ENCODE measurements at regions not wholly inside any gene's neighbourhood (a gene's known extent, or its start where the extent isn't known, plus 50 kb on each side); places are given as distances from the start of the nearest gene placed in this dataset.

DNA sequence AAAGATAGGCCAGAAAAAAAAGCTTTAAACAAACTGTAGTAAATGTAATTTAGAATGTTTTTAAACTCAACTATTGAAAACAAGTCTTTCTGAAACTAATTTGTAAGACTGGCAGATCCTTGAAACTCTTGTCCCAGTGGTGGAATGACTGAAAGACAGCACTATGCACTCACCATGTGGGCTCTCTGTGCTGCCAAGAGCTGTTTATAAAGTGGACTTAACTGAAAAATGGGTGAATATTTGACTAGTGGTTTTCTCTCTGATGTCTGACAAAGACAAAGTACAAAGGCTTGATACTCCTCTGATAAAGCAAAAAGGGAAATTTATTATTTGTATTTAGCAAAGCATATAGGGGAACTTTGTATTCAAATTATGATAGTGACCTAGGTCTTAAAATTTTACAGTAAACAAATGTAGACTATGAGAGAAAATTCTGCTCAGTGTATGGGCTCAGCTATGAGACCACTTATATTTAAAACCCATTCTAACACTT lies 635.4 kb downstream of the NR2F1-AS1 start:
- ChIA-PET POLR2A (no interaction called here), CTCF (interaction anchor here (1.0 to 2.6 kb wide), 4 partner anchors 10 to 33 kb away, joined by 3 to 8 read pairs (median 4); no protein-coding TSS in a partner anchor)
- Histone ChIP-seq H3K36me3 (ENCODE audit: control insufficient read depth, insufficient read depth, low read length) (no peaks in the 10 kb centered on the region), H3K27me3 (ENCODE audit: control insufficient read depth, insufficient read depth, low read length) (no peaks in the 10 kb centered on the region), H3K4me3 (ENCODE audit: low read depth, low read length) (no peak overlapping the region)
- DNase-seq (ENCODE audit: low read depth): no peak
- TF ChIP-seq, protein P1, sequence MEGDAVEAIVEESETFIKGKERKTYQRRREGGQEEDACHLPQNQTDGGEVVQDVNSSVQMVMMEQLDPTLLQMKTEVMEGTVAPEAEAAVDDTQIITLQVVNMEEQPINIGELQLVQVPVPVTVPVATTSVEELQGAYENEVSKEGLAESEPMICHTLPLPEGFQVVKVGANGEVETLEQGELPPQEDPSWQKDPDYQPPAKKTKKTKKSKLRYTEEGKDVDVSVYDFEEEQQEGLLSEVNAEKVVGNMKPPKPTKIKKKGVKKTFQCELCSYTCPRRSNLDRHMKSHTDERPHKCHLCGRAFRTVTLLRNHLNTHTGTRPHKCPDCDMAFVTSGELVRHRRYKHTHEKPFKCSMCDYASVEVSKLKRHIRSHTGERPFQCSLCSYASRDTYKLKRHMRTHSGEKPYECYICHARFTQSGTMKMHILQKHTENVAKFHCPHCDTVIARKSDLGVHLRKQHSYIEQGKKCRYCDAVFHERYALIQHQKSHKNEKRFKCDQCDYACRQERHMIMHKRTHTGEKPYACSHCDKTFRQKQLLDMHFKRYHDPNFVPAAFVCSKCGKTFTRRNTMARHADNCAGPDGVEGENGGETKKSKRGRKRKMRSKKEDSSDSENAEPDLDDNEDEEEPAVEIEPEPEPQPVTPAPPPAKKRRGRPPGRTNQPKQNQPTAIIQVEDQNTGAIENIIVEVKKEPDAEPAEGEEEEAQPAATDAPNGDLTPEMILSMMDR (IDR thresholded peaks at IDR 0.05; ENCODE audit: insufficient read depth, low read depth, low read length): no peak

DNA sequence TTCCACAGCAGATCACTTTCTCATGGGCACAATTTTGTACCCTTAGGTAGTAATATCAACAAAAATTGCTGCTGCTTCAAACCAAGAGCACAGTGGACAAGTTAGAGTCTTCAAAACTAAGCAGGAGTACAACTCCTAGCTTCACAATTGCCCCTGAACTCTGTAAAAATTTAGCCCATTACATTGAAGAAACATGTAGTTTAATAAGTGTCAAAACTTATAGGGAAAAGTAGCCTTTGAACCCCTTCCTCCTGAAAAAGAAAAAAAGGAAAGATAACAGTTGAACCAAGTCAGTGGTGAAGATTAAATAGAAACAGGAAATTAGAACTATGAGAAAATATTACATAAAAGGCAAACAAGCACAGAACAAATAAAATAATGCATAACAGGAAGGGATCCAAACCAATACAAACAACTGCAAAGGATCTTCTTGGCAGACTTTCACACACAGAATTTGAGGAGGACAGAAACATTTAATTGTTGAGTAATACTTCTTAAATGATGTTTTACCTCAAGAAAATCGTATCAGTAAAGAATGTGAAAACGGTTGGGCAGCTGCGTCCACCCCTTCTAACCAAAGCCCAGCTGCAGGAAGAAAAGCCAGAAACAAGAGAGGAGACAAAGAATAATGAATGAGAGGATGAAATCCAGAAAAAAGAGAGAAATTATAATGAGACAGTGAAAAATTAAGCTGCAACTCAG lies 636.0 kb downstream of the NR2F1-AS1 start:
- DNase-seq (ENCODE audit: low read depth): peak; percentile 47
- Histone ChIP-seq H3K4me3 (ENCODE audit: low read depth, low read length) (no peak overlapping the region), H3K27me3 (ENCODE audit: control insufficient read depth, insufficient read depth, low read length) (no peaks in the 10 kb centered on the region), H3K36me3 (ENCODE audit: control insufficient read depth, insufficient read depth, low read length) (no peaks in the 10 kb centered on the region)
- ChIA-PET POLR2A (no interaction called here), CTCF (interaction anchor here (1.0 to 2.6 kb wide), 3 partner anchors 9 to 34 kb away, joined by 3 to 8 read pairs (median 4); no protein-coding TSS in a partner anchor)
- TF ChIP-seq, protein P1 (IDR thresholded peaks at IDR 0.05; ENCODE audit: insufficient read depth, low read depth, low read length): no peak

DNA sequence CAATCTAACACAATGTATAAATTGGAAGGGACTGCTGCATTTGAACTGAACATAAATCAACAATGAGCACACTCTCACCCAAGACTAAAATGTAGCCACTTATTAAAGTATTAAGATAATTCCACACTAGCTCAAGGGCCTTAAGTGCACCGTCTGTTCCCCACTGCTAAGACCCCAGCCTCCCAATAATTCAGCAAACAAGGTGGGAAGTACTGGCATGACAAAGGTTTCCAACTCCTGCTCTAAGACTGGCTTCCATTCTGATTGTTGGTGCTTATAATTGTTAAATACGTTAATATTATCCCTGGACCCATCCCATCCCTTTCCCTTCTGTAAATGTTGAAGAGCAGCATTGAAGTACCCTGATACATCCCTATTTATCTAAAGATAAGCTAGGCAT lies 636.7 kb downstream of the NR2F1-AS1 start:
- ChIA-PET CTCF (interaction anchor here (2.1 to 2.6 kb wide), 2 partner anchors 8 to 12 kb away, joined by 4 to 8 read pairs; no protein-coding TSS in a partner anchor), POLR2A (interaction anchor here (0.5 kb wide), 1 partner anchor 8 kb away, joined by 3 read pairs; no protein-coding TSS in a partner anchor)
- TF ChIP-seq, protein P1 (IDR thresholded peaks at IDR 0.05; ENCODE audit: insufficient read depth, low read depth, low read length): no peak
- Histone ChIP-seq H3K27me3 (ENCODE audit: control insufficient read depth, insufficient read depth, low read length) (no peaks in the 10 kb centered on the region), H3K36me3 (ENCODE audit: control insufficient read depth, insufficient read depth, low read length) (no peaks in the 10 kb centered on the region), H3K4me3 (ENCODE audit: low read depth, low read length) (no peak overlapping the region)
- DNase-seq (ENCODE audit: low read depth): no peak

DNA sequence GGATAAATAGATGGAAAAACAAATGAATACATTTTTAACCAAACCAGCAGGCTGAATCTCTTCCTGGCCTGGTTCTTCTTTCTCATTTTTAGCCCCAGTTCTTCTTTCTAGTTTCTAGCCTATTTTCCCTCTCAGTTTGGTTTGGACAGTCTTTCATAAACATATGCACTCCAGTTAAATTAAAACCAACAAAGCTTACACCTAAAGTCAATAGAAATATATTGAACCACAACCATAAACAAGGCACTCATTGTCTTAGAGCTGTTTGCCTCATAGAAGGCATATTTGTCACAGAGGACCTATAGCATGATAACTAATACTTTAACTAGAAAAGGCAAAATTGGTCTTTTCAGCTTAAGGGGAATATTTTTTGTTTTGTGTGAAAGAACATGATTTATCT lies 638.3 kb downstream of the NR2F1-AS1 start:
- TF ChIP-seq, protein P1 (IDR thresholded peaks at IDR 0.05; ENCODE audit: insufficient read depth, low read depth, low read length): no peak
- H3K36me3 ChIP-seq (ENCODE audit: control insufficient read depth, insufficient read depth, low read length): no peaks in the 10 kb centered on the region
- DNase-seq (ENCODE audit: low read depth): no peak
- ChIA-PET CTCF (no interaction called here), POLR2A (no interaction called here)
- H3K27me3 ChIP-seq (ENCODE audit: control insufficient read depth, insufficient read depth, low read length): no peaks in the 10 kb centered on the region
- no peak overlapping the region for H3K4me3 ChIP-seq (ENCODE audit: low read depth, low read length)

DNA sequence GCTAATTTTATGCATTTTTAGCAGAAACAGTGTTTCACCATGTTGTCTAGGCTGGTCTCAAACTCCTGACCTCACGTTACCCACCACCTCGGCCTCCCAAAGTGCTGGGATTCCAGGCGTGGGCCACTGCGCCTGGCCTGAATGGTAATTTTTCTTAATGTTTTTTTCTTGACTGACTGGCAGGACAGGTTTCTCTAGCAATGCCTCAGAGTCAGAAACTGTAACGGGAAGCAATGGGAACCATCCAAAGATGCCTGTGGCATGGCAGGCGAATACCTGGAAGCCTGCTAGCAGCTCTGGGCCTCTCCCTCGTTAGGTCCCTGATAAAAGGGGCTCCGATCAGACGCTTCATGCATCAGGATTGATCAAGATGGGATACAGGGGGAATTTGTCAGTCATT lies 639.2 kb downstream of the NR2F1-AS1 start:
- H3K36me3 ChIP-seq (ENCODE audit: control insufficient read depth, insufficient read depth, low read length): no peaks in the 10 kb centered on the region
- ChIA-PET POLR2A (no interaction called here), CTCF (no interaction called here)
- no peaks in the 10 kb centered on the region for H3K27me3 ChIP-seq (ENCODE audit: control insufficient read depth, insufficient read depth, low read length)
- no peak overlapping the region for H3K4me3 ChIP-seq (ENCODE audit: low read depth, low read length)
- TF ChIP-seq, protein P1 (IDR thresholded peaks at IDR 0.05; ENCODE audit: insufficient read depth, low read depth, low read length): no peak
- DNase-seq (ENCODE audit: low read depth): no peak
